ENCODE measurements at regions not wholly inside any gene's neighbourhood (a gene's known extent, or its start where the extent isn't known, plus 50 kb on each side); places are given as distances from the start of the nearest gene placed in this dataset.

GRCh38 chr13:111881700-111882099 is 185.2 kb upstream of the SOX1 start:
- H3K36me3 Mint-ChIP-seq (ENCODE audit: low read depth): no peaks in the 10 kb centered on the region
- no peaks in the 10 kb centered on the region for H3K4me1 Mint-ChIP-seq
- intact Hi-C loops (cut with micrococcal nuclease): no loop called here
- H3K9me3 Mint-ChIP-seq: peaks cover 4% of the 10 kb centered on the region
- no peak for TF ChIP-seq CTCF (IDR thresholded peaks at IDR 0.05)
- H3K27me3 Mint-ChIP-seq: peaks cover 3% of the 10 kb centered on the region
- H3K27ac Mint-ChIP-seq: no peak overlapping the region
- ChIA-PET CTCF (no interaction called here), POLR2A (no interaction called here)
- no peak overlapping the region for H3K4me3 Mint-ChIP-seq
- ATAC-seq (ENCODE audit: low read depth) (no peak), DNase-seq (no peak)

DNA sequence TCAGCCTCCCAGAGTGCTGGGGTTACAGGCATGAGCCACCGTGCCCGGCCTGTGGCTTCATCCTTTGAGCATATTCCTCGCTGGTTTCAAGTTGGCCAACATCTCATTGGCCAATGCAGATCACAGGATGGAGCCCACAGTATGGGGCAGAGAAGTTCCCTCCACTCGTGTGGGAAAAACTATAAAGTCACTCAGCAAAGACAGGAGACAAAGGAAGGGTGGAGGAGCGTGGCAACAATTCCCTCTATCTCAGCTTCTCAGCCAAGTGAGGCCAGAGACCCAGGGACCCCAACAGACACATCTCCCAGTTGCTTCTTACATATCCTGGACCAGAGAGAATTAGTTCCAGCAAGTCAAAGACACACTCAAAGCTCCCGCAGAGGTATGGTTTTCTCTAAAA is 184.6 kb upstream of the SOX1 start:
- ChIA-PET POLR2A (no interaction called here), CTCF (no interaction called here)
- intact Hi-C loops (cut with micrococcal nuclease): no loop called here
- Mint-ChIP-seq H3K9me3 (peaks cover 4% of the 10 kb centered on the region), H3K4me3 (no peak overlapping the region), H3K36me3 (ENCODE audit: low read depth) (no peaks in the 10 kb centered on the region), H3K27me3 (no peaks in the 10 kb centered on the region), H3K4me1 (no peaks in the 10 kb centered on the region), H3K27ac (no peak overlapping the region)
- ATAC-seq (ENCODE audit: low read depth) (no peak), DNase-seq (no peak)
- TF ChIP-seq CTCF (IDR thresholded peaks at IDR 0.05): no peak

- POLR2A ChIA-PET: no interaction called here
- no peak for TF ChIP-seq CTCF (IDR thresholded peaks at IDR 0.05)
- Mint-ChIP-seq H3K4me1 (no peaks in the 10 kb centered on the region), H3K36me3 (ENCODE audit: low read depth) (no peaks in the 10 kb centered on the region), H3K4me3 (no peak overlapping the region), H3K27me3 (no peaks in the 10 kb centered on the region), H3K27ac (no peak overlapping the region), H3K9me3 (peaks cover 2% of the 10 kb centered on the region)
- ATAC-seq (ENCODE audit: low read depth): no peak
- DNase-seq: no peak
- intact Hi-C loops (cut with micrococcal nuclease): no loop called here
- CTCF ChIA-PET: no interaction called here
Measured at GRCh38 chr13:111883571-111884343, 183.2 kb upstream of the SOX1 start.

DNA sequence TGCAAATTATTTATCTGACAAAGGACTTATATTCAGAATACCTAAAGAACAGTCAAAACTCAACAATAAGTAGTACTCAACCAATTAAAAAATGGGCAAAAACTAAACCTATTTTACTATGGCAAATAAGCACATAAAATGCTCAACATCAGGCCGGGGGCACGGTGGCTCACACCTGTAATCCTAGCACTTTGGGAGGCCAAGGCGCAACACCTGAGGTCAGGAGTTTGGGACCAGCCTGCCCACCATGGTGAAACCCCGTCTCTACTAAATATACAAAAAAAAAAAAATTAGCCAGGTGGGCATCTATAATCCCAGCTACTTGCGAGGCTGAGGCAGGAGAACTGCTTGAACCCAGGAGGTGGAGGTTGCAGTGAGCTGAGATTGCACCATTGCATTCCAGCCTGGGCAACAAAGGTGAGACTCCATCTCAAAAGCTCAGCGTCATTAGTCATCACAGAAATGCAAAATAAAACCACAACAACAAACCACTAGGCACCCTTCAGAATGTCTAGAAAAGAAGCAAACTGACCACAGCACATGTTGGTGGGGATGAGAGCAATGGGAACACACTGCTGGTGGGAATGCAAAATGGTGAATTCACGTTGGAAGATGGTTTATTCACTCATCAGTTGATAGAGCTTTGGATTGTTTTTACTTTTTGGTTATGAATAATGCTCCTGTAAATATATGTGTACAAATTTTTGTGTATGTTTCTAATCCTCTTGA is 180.6 kb upstream of the SOX1 start:
- Mint-ChIP-seq H3K4me3 (no peak overlapping the region), H3K36me3 (ENCODE audit: low read depth) (no peaks in the 10 kb centered on the region), H3K27ac (no peak overlapping the region), H3K9me3 (peaks cover 6% of the 10 kb centered on the region), H3K4me1 (no peaks in the 10 kb centered on the region), H3K27me3 (peaks cover 9% of the 10 kb centered on the region)
- no peak for DNase-seq
- TF ChIP-seq CTCF (IDR thresholded peaks at IDR 0.05): no peak
- ChIA-PET CTCF (no interaction called here), POLR2A (no interaction called here)
- no peak for ATAC-seq (ENCODE audit: low read depth)
- intact Hi-C loops (cut with micrococcal nuclease): no loop called here

DNA sequence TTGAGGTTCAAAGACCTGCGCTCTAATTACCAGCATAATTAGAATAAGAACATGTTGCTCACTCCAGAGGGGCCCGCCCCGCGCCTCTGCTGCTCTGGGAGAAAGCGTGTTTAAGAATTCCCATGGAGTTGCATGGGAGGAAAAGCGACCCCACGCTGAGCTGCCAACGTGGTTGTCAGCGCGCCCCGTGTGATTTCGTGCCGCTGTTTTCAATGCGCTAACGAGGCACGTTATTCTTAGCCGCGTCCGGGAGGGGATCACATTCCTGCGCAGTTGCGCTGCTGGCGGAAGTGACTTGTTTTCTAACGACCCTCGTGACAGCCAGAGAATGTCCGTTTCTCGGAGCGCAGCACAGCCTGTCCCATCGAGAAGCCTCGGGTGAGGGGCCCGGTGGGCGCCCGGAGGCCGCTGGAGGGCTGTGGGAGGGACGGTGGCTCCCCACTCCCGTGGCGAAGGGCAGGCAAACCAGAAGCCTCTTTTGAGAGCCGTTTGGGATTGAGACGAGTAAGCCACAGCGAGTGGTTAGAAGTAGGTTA is 173.8 kb upstream of the SOX1 start:
- ATAC-seq (ENCODE audit: low read depth): no peak
- no peak for DNase-seq
- POLR2A ChIA-PET: no interaction called here
- intact Hi-C loops (cut with micrococcal nuclease): no loop called here
- no peaks in the 10 kb centered on the region for H3K4me1 Mint-ChIP-seq
- H3K27ac Mint-ChIP-seq: no peak overlapping the region
- no peak overlapping the region for H3K4me3 Mint-ChIP-seq
- peaks cover 3% of the 10 kb centered on the region for H3K9me3 Mint-ChIP-seq
- TF ChIP-seq CTCF (IDR thresholded peaks at IDR 0.05): no peak
- H3K36me3 Mint-ChIP-seq (ENCODE audit: low read depth): no peaks in the 10 kb centered on the region
- peaks cover 28% of the 10 kb centered on the region for H3K27me3 Mint-ChIP-seq
- CTCF ChIA-PET: no interaction called here
